Hematopoietic multipotent progenitor cell treated with erythropoietin and hydrocortisone succinate and interleukin-3 and kit ligand, for 6 days (in vitro differentiated cells): ENCODE measurements at regions not wholly inside any gene's neighbourhood (a gene's known extent, or its start where the extent isn't known, plus 50 kb on each side); places are given as distances from the start of the nearest gene placed in this dataset.

ENCODE experiments used
- DNase-seq: peaks from one replicate; pipeline ENCODE4 v3.0.0-alpha.2; 2015

GRCh38 chr3:10741891-10742671 lies 73.9 kb upstream of the SLC6A11 start:
- no peak for DNase-seq

- DNase-seq = no peak
Measured at GRCh38 chr3:10743366-10744097, 72.5 kb upstream of the SLC6A11 start.

- DNase-seq = peak; percentile 14
Measured at GRCh38 chr3:10744098-10744465, 71.9 kb upstream of the SLC6A11 start.

GRCh38 chr3:10745392-10745791 lies 70.6 kb upstream of the SLC6A11 start:
- DNase-seq = no peak

- no peak for DNase-seq
Measured at GRCh38 chr3:10746001-10746400, 70.0 kb upstream of the SLC6A11 start.

GRCh38 chr3:10746684-10747083 lies 69.3 kb upstream of the SLC6A11 start:
- no peak for DNase-seq

GRCh38 chr3:10747341-10747740 lies 68.7 kb upstream of the SLC6A11 start:
- DNase-seq = no peak

GRCh38 chr3:10748040-10748439 lies 68.0 kb upstream of the SLC6A11 start:
- DNase-seq = no peak

- DNase-seq = peak; percentile 70
Measured at GRCh38 chr3:10753964-10754363, 62.1 kb upstream of the SLC6A11 start.

- no peak for DNase-seq
Measured at GRCh38 chr3:10756546-10756945, 59.5 kb upstream of the SLC6A11 start.

GRCh38 chr3:10757021-10757820 lies 58.8 kb upstream of the SLC6A11 start:
- no peak for DNase-seq

GRCh38 chr3:10757821-10758130 lies 58.3 kb upstream of the SLC6A11 start:
- DNase-seq = no peak

- DNase-seq = peak; percentile 81
Measured at GRCh38 chr3:10758304-10759037, 57.6 kb upstream of the SLC6A11 start.

GRCh38 chr3:10759495-10759894 lies 56.5 kb upstream of the SLC6A11 start:
- DNase-seq = no peak

- DNase-seq = no peak
Measured at GRCh38 chr3:10760199-10760598, 55.8 kb upstream of the SLC6A11 start.

- no peak for DNase-seq
Measured at GRCh38 chr3:10761583-10761982, 54.4 kb upstream of the SLC6A11 start.

- no peak for DNase-seq
Measured at GRCh38 chr3:10762116-10762515, 53.9 kb upstream of the SLC6A11 start.

GRCh38 chr3:10762611-10763247 lies 53.3 kb upstream of the SLC6A11 start:
- no peak for DNase-seq

- DNase-seq = no peak
Measured at GRCh38 chr3:10763248-10763620, 52.8 kb upstream of the SLC6A11 start.

- no peak for DNase-seq
Measured at GRCh38 chr3:10763817-10764258, 52.2 kb upstream of the SLC6A11 start.

GRCh38 chr3:10764259-10765051 lies 51.6 kb upstream of the SLC6A11 start:
- no peak for DNase-seq
